HG03196 (cell line): ENCODE measurements at regions not wholly inside any gene's neighbourhood (a gene's known extent, or its start where the extent isn't known, plus 50 kb on each side); places are given as distances from the start of the nearest gene placed in this dataset.

ENCODE experiments used
- ATAC-seq: cut with Tn5 transposase; IDR thresholded peaks from one replicate; pipeline ENCODE4 v1.9.1; 2021; ENCODE audit not compliant: unreplicated experiment

DNA sequence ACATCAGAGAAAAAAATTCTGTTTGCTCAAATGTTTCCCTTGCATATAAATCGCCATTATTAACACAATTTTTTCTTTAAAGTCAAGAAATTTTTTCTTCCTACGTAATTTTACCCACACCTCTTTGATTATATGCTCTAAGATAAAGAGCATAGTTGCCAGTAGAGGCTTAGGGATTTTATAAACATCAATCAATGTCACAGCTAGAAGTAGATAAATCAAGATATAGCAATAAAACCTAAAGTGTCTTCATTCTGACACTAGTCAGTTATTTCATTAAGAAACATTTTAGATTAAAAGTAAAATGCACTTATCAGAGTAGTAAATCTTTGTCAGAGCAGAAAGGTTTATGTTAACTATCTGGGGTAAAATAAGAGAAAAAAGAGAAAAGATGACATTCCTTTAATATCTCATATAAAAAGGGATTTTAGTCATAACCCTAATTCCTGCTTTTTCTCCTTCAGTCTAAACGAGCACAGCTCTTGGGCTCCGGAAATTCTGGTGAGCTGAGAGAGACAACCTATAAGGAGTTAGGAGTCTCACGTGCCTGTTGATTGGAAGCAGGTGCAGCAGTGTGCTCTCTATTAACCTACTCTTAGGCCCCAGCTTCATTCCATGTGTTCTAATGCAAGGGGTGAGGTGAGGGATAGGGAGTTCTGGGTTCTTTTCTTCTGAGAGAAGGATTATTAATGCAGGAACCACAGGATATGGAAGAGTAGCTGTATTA lies 172.4 kb upstream of the GULP1 start:
- ATAC-seq = no peak

DNA sequence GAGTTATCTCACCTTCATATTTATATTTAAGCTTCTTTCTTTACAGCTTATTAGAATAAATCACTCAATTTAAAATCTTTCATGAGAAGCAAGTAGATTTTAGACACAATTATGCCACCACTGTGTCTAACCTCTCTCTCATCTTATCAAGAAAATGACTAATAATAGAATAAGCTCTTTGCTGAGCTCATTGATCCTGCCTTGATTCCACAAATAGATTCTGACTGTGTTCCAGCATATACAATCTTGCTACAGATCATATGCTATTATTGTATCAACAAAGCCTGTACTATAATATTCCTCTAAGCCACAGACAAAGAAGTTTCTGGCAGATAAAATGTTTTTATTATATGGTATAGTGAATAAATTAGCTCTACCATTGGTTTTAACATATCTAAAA lies 168.7 kb upstream of the GULP1 start:
- no peak for ATAC-seq

- ATAC-seq = no peak
Observed at GRCh38 chr2:188129677-188130076, 162.0 kb upstream of the GULP1 start.

- no peak for ATAC-seq
Observed at GRCh38 chr2:188130317-188130716, 161.4 kb upstream of the GULP1 start.

DNA sequence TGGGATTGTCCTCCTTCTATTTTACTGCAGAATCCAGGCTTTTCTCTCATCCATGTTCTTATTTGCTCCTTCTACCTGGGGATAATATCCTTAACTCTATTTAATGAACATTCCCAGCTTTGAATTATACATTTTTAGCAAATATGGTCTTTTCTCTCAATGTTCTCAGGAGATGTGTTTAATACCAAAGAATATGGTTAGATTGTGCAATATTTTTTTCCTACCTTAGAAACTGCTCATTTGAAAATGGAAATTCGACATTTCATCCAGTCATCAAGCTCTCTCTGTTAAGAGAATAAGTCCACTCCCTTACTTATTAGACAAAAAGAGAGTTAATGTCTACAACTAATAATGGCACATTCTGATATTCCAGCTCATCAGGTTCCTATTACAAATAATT lies 160.4 kb upstream of the GULP1 start:
- ATAC-seq = no peak

DNA sequence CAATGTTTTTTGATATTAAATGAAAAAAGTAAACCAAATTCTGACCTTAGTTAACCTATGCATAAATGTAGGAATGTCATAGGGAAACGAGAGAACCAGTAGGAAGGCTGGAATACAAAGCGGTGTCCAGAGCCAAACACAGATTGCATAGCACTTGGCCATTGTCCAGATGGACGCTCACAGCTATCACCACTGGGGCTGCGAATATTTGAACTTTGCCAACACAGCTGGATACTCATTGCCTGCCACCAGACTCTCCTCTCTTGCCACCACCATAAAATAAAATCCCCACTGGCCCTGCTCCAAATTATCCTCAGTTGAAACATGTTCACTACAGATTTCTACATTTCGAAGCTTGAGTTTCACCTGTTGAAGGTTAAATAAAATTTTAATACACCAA lies 159.3 kb upstream of the GULP1 start:
- no peak for ATAC-seq

- no peak for ATAC-seq
Observed at GRCh38 chr2:188134241-188134640, 157.4 kb upstream of the GULP1 start.

DNA sequence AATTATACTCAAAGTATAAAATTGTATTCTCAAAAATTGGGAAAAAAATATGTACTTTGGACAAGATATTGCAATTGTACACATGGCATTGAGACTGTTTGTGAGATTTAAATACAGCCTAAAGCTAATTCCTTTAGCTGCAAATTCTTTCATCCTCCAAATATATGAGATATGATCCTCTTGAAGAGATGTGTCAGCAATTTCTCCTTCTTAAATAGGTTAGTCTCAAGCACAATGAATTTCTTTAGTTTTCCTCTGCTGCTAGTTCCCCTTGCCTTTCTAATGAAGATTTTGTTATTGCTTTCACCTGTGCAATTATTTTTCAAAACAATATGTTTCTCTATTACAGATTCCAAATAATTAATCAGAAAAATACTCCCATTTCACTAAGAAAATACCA lies 153.4 kb upstream of the GULP1 start:
- no peak for ATAC-seq

GRCh38 chr2:188142088-188142487 lies 149.6 kb upstream of the GULP1 start:
- ATAC-seq = no peak

DNA sequence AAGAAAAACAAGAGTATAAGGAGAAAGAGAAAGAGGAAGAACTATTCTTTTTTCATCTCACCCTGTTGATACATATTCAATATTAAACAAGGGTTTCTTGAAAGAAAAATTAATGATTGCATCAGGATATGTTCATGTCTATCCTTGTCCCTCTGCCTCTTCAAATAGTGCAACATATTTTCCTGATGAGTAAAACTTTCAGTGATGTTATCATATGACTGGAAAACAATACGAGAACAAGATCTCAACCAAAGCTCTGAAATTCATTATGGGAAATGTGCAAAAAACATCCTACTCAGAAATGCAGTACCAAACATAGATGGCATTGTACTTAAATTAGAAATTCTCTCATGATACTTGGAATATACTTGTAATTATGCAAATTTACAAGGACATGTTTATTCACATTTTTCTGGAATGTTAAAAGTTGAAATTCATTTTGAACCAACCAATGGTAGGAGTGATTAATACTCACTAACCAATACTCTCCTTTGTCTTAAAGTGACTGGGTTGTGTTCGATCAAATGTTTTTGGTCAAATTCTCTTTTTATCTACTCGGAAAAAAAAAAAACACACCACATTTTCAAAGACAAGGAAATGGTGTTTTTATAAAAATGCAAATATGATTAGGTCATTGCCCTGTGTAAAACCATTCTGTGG lies 148.9 kb upstream of the GULP1 start:
- no peak for ATAC-seq

GRCh38 chr2:188145885-188146284 lies 145.8 kb upstream of the GULP1 start:
- ATAC-seq = no peak

- ATAC-seq = no peak
Observed at GRCh38 chr2:188146888-188147287, 144.8 kb upstream of the GULP1 start.

- no peak for ATAC-seq
Observed at GRCh38 chr2:188151670-188152069, 140.0 kb upstream of the GULP1 start.

GRCh38 chr2:188158337-188159100 lies 133.2 kb upstream of the GULP1 start:
- ATAC-seq = no peak

DNA sequence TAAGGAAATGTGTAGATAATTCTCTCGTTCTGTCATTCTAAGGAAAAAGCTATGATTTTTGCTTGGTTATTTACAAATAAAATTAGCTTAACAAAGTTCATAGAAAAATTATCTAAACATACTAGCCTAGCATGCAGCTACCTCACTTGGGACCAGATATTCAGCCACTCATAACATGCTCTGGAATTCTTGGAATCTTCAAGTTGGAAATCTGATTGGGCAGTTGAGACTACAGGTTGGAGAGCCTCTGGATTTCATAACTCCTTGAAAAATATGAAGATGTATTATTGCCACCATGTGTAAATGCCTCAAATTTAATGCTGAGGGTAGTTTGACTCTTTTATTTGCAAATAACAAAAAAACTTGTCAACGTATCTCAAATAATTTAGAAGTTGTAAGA lies 132.2 kb upstream of the GULP1 start:
- no peak for ATAC-seq

DNA sequence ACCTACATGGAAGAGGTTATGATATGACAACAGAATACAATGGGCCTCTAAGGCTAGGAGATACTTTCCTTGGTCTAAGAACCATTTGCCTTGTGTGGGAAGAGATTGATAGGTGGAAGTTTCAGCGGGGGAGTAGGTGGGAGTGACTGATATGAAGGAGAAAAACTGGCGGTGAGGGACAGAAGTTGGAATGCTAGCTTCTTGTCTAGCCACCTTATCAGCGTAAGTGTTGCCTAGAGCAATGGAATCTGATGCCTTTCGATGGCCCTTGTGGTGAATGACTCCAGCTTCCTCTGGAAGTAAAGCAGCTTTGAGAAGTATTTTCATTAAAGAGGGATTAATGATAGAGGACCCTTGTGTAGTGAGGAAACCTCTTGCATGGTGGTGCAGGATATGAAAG lies 121.3 kb upstream of the GULP1 start:
- no peak for ATAC-seq

DNA sequence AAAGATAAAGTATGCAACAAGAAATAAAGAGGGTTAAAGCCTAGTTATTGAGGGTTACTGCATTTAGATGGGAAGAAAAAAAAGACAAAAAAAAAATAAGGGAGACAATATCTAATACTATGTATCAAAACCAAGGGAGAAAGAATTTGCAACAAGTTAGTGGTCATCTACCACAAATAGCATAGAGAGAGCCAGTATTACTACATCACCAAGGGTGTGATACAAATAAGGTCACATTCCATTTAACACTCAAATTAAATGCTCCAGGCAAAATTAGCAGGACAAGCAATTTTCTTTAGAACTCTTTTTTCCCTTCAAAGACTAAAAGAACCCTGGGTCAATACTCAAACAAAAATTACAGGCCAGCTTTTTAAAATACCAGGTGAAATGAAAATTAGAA lies 115.1 kb upstream of the GULP1 start:
- ATAC-seq = no peak

DNA sequence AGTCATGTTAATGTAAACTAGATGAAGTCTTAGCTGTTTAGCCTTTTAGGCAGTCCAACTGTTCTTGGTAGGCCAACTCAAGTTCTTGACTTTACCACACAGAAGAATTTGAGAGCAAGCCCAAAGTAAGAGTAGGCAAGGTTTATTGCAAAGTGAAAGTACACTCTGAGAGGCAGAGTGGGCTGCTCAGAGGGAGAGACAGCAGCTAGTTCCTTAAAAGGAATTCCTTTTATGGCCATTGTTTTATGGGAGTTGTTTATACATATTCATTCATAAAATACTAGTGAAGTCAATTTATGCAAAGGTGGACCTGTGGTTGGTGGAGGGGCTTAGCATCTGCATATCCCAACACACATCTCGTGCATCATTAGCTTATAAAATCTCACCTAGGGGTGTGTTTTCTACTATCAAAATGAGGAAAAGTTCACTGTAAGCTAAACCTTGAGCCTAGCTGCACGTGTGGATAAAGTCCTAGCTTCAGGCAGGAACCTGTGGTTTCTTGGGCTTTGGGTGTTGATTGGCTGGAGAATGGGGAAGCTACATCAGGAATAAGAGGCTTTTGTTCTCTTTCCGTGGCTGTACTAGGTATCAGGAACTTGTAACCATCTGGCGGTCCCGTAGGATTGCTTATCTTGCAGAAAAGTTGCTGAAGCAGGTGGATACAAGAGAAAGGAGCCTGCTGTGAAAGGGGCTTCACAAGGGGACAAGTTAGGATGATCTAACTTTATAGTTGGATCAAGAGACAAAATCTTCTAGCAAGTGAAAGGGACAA lies 110.4 kb upstream of the GULP1 start:
- no peak for ATAC-seq

GRCh38 chr2:188181884-188182283 lies 109.8 kb upstream of the GULP1 start:
- ATAC-seq = no peak

DNA sequence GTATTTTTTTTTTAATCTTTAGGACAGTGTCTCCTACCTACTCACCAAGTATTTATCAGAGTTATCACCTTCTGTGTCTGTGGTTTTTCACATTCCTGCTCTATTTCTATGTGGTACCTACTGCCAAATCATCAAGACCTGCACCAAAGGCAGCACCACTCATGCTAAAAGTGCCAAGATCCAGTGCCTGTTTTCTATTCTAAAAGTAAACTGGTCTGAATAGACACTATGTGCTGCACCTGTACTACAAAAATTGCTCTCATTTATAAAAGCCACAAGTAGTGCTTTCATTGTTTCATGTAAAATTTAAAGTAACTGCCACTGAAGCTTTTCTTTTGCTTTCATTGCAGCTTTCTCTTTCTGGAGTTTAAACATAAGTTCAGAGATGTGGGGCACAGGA lies 103.9 kb upstream of the GULP1 start:
- no peak for ATAC-seq

DNA sequence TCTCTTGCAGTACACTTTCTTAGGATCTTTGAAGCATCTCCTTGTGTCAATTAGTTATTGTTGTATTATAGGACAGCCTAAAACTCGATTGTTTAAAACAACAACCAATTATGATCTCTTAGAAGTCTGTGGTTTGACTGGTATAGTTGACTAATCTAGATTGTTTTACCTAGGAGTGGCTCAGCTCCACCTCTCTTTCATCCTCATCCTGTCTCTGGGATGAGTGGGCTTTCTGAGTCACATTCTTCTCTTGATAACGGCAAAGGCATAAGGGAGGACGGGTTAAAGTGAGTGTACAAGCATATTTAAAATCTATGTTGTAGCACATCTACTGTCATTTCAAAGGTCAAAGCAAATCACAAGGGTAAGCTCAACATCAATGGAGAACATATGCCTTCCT lies 102.3 kb upstream of the GULP1 start:
- no peak for ATAC-seq
